HEK293T (cell line): ENCODE measurements at regions not wholly inside any gene's neighbourhood (a gene's known extent, or its start where the extent isn't known, plus 50 kb on each side); places are given as distances from the start of the nearest gene placed in this dataset.

Experiments
- CTBP1 ChIP-seq: fragments of 450-650 bp; IDR thresholded peaks from 2 replicates; pipeline ENCODE4 v1.6.1; 2016; ENCODE audit warnings: borderline replicate concordance
- FOXA1 ChIP-seq: fragments of 450-650 bp; IDR thresholded peaks from 2 replicates; pipeline ENCODE4 v1.6.1; 2016; ENCODE audit warnings: mild to moderate bottlenecking
- FOXM1 ChIP-seq: fragments of 450-650 bp; IDR thresholded peaks from 2 replicates; pipeline ENCODE4 v1.6.1; 2017; ENCODE audit warnings: mild to moderate bottlenecking, borderline replicate concordance
- HDGF ChIP-seq: fragments of 450-650 bp; IDR thresholded peaks from 2 replicates; pipeline ENCODE4 v1.6.1; 2017; ENCODE audit warnings: antibody characterized with exemption, borderline replicate concordance
- SP1 ChIP-seq: fragments of 450-650 bp; IDR thresholded peaks from 2 replicates; pipeline ENCODE4 v1.6.1; 2017

- no peak for TF ChIP-seq FOXM1
- TF ChIP-seq FOXA1, result no peak
- TF ChIP-seq CTBP1, result no peak
- no peak for TF ChIP-seq SP1
- no peak for TF ChIP-seq HDGF
These were observed 566.5 kb upstream of the ADGRL2 start for GRCh38 chr1:81234237-81234636.
